GM23248 (cell line): ENCODE measurements at regions not wholly inside any gene's neighbourhood (a gene's known extent, or its start where the extent isn't known, plus 50 kb on each side); places are given as distances from the start of the nearest gene placed in this dataset.
"Not testable (repeated sequence)": the region's sequence is repeated elsewhere in the genome, so short reads cannot be mapped to it uniquely, and the experiment has no call there.

Experiments
- DNase-seq: peaks from one replicate; pipeline ENCODE4 v3.0.0-alpha.2; 2015
- H2AFZ ChIP-seq: fragments of 200-600 bp; sonication (generic); 2 replicates; pipeline ENCODE4 v1.6.1; 2016; ENCODE audit warnings: antibody characterized with exemption
- H3F3A ChIP-seq: fragments of 200-600 bp; sonication (generic); 2 replicates; pipeline ENCODE4 v1.6.1; 2016; ENCODE audit warnings: mild to moderate bottlenecking, antibody characterized with exemption, mixed run types; ENCODE audit not compliant: insufficient read depth
- H3K27ac ChIP-seq: fragments of 200-600 bp; sonication (generic); 2 replicates; pipeline ENCODE4 v1.5.1; 2016; ENCODE audit warnings: mild to moderate bottlenecking
- H3K27me3 ChIP-seq: fragments of 200-600 bp; sonication (generic); replicated peaks from 2 replicates; pipeline ENCODE4 v1.6.1; 2016; ENCODE audit warnings: mild to moderate bottlenecking; ENCODE audit not compliant: insufficient read depth
- H3K36me3 ChIP-seq: fragments of 200-600 bp; sonication (generic); 2 replicates; pipeline ENCODE4 v1.6.1; 2016; ENCODE audit warnings: low read depth, mild to moderate bottlenecking
- H3K4me1 ChIP-seq: fragments of 200-600 bp; sonication (generic); 2 replicates; pipeline ENCODE4 v1.6.1; 2016; ENCODE audit warnings: mild to moderate bottlenecking; ENCODE audit not compliant: insufficient read depth
- H3K4me2 ChIP-seq: fragments of 200-600 bp; sonication (generic); one replicate; pipeline ENCODE4 v1.6.1; 2016; ENCODE audit warnings: mild to moderate bottlenecking; ENCODE audit not compliant: unreplicated experiment
- H3K4me3 ChIP-seq: fragments of 200-600 bp; sonication (generic); 2 replicates; pipeline ENCODE4 v1.5.1; 2016; ENCODE audit warnings: mild to moderate bottlenecking
- H3K79me2 ChIP-seq: fragments of 200-600 bp; sonication (generic); 2 replicates; pipeline ENCODE4 v1.6.1; 2016; ENCODE audit warnings: mild to moderate bottlenecking; ENCODE audit not compliant: insufficient read depth
- H3K9ac ChIP-seq: fragments of 200-600 bp; sonication (generic); 2 replicates; pipeline ENCODE4 v1.6.1; 2016; ENCODE audit warnings: mild to moderate bottlenecking
- H3K9me2 ChIP-seq: fragments of 200-600 bp; sonication (generic); 2 replicates; pipeline ENCODE4 v1.6.1; 2016; ENCODE audit warnings: mixed run types, mild to moderate bottlenecking, moderate library complexity; ENCODE audit not compliant: insufficient read depth
- H3K9me3 ChIP-seq: fragments of 200-600 bp; sonication (generic); one replicate; pipeline ENCODE4 v1.6.1; 2017; ENCODE audit warnings: low read depth
- H4K20me1 ChIP-seq: fragments of 200-600 bp; sonication (generic); 2 replicates; pipeline ENCODE4 v1.6.0; 2016; ENCODE audit not compliant: insufficient read depth
- EZH2 ChIP-seq: fragments of 200-600 bp; sonication (generic); IDR thresholded peaks from 2 replicates; pipeline ENCODE4 v1.6.1; 2018; ENCODE audit warnings: antibody characterized with exemption, mild to moderate bottlenecking; ENCODE audit not compliant: insufficient read depth, poor library complexity, severe bottlenecking
- EZH2phosphoT487 ChIP-seq: fragments of 200-600 bp; sonication (generic); IDR thresholded peaks from 2 replicates; pipeline ENCODE4 v1.6.1; 2018; ENCODE audit warnings: antibody characterized with exemption, moderate library complexity, mild to moderate bottlenecking, low read depth; ENCODE audit not compliant: insufficient read depth
- WGBS, 2 experiments: methylation state at CpG; one replicate each; pipeline ENCODE4 v1.1.6; 2015 to 2017; ENCODE audit warnings: low lambda C conversion rate in 2 of 2, low coverage in 1 of 2; ENCODE audit errors: missing lambda C conversion rate in 2 of 2; 5-methylcytosine and 5-hydroxymethylcytosine counted together
- in situ Hi-C: fragments of 300-500 bp; cut with MboI; formaldehyde crosslinking; loops from 2 replicates; pipeline ENCODE4 v1.15.0; 2020

DNA sequence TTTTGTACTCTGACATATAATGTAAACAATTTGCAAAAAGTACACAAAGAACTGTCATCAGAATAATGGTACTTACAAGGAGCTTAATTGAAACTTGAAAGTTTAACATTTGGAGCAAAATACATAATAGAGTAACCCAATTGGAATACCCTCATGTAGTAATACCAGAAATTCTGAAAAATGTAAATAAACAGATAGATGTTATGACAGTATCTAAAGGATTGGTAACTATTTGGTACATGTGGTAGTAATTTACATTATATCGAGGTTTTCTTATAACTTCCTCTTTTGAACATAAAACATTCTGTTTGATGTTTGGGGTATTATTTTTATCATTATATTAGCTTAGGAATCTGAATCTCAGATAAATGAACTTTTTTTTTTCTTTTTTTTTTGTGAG lies 211.7 kb upstream of the ELL2 start:
- no peak for TF ChIP-seq EZH2phosphoT487
- TF ChIP-seq EZH2: no peak
- Histone ChIP-seq H2AFZ (no peak overlapping the region), H3K4me3 (no peak overlapping the region), H3K9me2 (no peaks in the 10 kb centered on the region), H3K9me3 (no peaks in the 10 kb centered on the region), H3K4me1 (peaks cover 46% of the 10 kb centered on the region), H3K36me3 (no peaks in the 10 kb centered on the region), H3K79me2 (no peaks in the 10 kb centered on the region), H3K9ac (no peak overlapping the region), H3K4me2 (no peak overlapping the region), H3K27me3 (no peaks in the 10 kb centered on the region), H3K27ac (no peak overlapping the region), H3F3A (peaks cover 31% of the 10 kb centered on the region), H4K20me1 (no peaks in the 10 kb centered on the region)
- in situ Hi-C loops: no loop called here
- WGBS, 2 experiments: 35 to 36% methylated on average over 1 of the region's 1 CpG
- DNase-seq: no peak

DNA sequence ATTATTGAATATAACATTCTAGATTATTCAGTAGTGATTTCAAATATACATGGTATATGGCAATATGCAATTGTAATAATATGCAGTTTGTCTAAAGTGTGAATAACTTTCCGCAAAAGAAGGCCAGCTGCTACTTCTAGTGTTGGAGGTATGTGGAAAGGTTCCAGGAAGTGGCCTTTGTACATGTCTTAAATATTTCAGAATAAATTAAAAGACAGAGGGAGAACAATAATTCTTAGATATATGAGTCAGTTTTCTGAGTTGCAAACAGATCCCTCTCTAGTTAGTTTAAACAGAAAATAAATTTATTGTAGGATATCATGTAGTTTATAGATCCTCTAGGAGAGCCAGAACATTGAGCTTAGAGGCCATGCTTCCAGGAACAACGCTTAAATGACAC lies 210.8 kb upstream of the ELL2 start:
- H2AFZ ChIP-seq: 0 out of 2 replicates have a peak overlapping the region, but pooled peaks have one; percentile 5
- no peak overlapping the region for H3K4me3 ChIP-seq
- peaks cover 37% of the 10 kb centered on the region for H3K4me1 ChIP-seq
- no peaks in the 10 kb centered on the region for H4K20me1 ChIP-seq
- no peak overlapping the region for H3K9ac ChIP-seq
- TF ChIP-seq EZH2 (no peak), EZH2phosphoT487 (no peak)
- H3F3A ChIP-seq: peaks cover 22% of the 10 kb centered on the region
- 67 to 72% methylated on average over 2 of the region's 2 CpGs for WGBS, 2 experiments
- in situ Hi-C loops: no loop called here
- H3K9me2 ChIP-seq: no peaks in the 10 kb centered on the region
- no peaks in the 10 kb centered on the region for H3K79me2 ChIP-seq
- H3K36me3 ChIP-seq: no peaks in the 10 kb centered on the region
- DNase-seq: peak; percentile 61
- no peaks in the 10 kb centered on the region for H3K9me3 ChIP-seq
- H3K4me2 ChIP-seq: peak overlapping the region; percentile 21
- H3K27ac ChIP-seq: peak overlapping the region; percentile 0; the same call in 1 of the 2 replicates
- no peaks in the 10 kb centered on the region for H3K27me3 ChIP-seq

DNA sequence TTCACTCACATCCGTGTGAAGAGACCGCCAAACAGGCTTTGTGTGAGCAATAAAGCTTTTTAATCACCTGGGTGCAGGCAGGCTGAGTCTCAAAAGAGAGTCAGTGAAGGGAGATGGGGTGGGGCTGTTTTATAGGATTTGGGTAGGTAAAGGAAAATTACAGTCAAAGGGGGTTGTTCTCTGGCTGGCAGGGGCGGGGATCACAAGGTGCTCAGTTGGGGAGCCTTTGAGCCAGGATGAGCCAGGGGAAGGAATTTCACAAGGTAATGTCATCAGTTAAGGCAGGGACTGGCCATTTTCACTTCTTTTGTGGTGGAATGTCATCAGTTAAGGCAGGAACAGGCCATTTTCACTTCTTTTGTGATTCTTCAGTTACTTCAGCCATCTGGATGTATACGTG lies 210.3 kb upstream of the ELL2 start:
- H3K9me3 ChIP-seq, H4K20me1 ChIP-seq, H3K4me3 ChIP-seq, H2AFZ ChIP-seq, in situ Hi-C loops, H3K4me2 ChIP-seq, H3K9me2 ChIP-seq, DNase-seq, H3K79me2 ChIP-seq, H3K27me3 ChIP-seq, H3K36me3 ChIP-seq, H3K9ac ChIP-seq: not testable (repeated sequence)
- Histone ChIP-seq H3K4me1 (peaks cover 33% of the 10 kb centered on the region), H3K27ac (peak overlapping the region; percentile 0; the same call in 1 of the 2 replicates), H3F3A (peaks cover 18% of the 10 kb centered on the region; the same call in 1 of the 2 replicates)
- 90 to 93% methylated on average over 4 of the region's 4 CpGs for WGBS, 2 experiments

DNA sequence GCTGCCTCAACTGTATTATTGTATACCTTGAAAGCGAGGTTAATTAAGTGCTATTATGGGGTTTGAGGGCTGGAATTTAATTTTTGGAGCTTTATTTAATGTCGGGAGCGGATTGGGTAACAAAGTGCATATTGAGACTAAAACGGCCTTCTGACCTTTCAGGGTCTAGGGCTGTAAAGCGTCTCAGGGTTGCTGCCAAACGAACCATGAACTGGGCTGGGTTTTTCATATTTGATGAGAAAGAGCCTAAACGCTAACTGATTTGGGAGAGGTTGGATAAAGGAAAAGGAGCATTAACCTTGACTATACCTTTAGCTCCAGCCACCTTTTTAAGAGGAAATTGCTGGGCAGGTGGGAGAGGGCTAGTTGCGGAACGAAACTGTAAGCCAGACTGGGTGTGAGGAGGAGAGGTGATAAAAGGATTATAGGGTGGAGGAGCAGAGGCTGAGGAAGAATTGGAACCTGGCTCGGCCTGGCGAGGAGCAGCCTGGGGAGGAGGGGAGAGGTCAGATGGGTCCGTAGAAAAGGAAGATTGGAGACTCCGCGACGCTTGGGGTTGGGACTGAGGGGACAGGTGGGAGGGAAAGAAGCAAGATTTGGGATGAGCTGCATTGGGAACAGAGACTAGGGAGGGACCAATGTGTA lies 209.0 kb upstream of the ELL2 start:
- H3K79me2 ChIP-seq, H3K4me2 ChIP-seq, H3K36me3 ChIP-seq, H3K27me3 ChIP-seq, H3K27ac ChIP-seq, H3K9ac ChIP-seq, H3K4me3 ChIP-seq, in situ Hi-C loops, H3K9me3 ChIP-seq, H4K20me1 ChIP-seq, H3K9me2 ChIP-seq, H2AFZ ChIP-seq, DNase-seq: not testable (repeated sequence)
- 94 to 98% methylated on average over 14 to 15 of the region's 15 CpGs for WGBS, 2 experiments
- Histone ChIP-seq H3K4me1 (peaks cover 20% of the 10 kb centered on the region), H3F3A (peaks cover 18% of the 10 kb centered on the region; the same call in 1 of the 2 replicates)

DNA sequence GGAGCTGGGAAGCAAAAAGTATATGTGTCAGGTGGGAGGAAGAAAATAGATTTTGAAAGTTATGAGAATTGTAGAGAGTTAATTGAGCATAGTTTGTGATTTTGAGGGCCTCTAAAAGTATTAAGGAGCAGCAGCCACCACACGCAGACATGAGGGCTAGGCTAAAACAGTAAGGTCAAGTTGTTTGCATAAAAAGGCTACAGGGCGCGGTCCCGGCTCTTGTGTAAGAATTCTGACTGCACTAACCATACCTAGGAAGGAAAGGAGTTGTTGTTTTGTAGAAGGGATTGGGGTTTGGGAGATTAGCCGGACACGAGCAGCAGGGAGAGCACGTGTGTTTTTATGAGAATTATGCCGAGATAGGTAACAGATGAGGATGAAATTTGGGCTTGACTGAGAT lies 207.2 kb upstream of the ELL2 start:
- H3K4me2 ChIP-seq, H3K36me3 ChIP-seq, H3K27me3 ChIP-seq, H3K9me3 ChIP-seq, H3K4me3 ChIP-seq, DNase-seq, H3K9ac ChIP-seq, H4K20me1 ChIP-seq, H3K79me2 ChIP-seq, H3K9me2 ChIP-seq, H3K27ac ChIP-seq, in situ Hi-C loops, H2AFZ ChIP-seq: not testable (repeated sequence)
- WGBS, 2 experiments: 93 to 99% methylated on average over 8 of the region's 8 CpGs
- Histone ChIP-seq H3K4me1 (peaks cover 19% of the 10 kb centered on the region), H3F3A (peaks cover 18% of the 10 kb centered on the region; the same call in 1 of the 2 replicates)
